Panc1 (cell line): ENCODE measurements at regions not wholly inside any gene's neighbourhood (a gene's known extent, or its start where the extent isn't known, plus 50 kb on each side); places are given as distances from the start of the nearest gene placed in this dataset.

Source experiments
- ATAC-seq: fragments of 200-7000 bp; cut with Tn5 transposase; 2 replicates; pipeline ENCODE4 v1.9.1; 2020; ENCODE audit warnings: mild to moderate bottlenecking, moderate library complexity
- BruUV-seq: library from RNA; stranded (reverse); fragments of 400-500 nt; replicated peaks from 2 replicates; lab custom pipeline; 2021; lab: Mats Ljungman, UMichigan
- CTCF ChIA-PET: fragments of 300-600 bp; sonication (Branson Sonifier 250); formaldehyde crosslinking; loops from one replicate; lab custom pipeline; 2022; ENCODE audit warnings: antibody characterized with exemption; lab: Charles Lee
- POLR2A ChIA-PET: fragments of 300-600 bp; sonication (Branson Sonifier 250); formaldehyde crosslinking; loops from one replicate; lab custom pipeline; 2022; ENCODE audit warnings: antibody characterized with exemption; lab: Charles Lee
- DNase-seq: peaks from one replicate; pipeline ENCODE4 v3.0.0-alpha.2; 2010; ENCODE audit warnings: low read depth, low spot score
- H3K27ac ChIP-seq: 2 replicates; pipeline ENCODE4 v1.5.1; 2011; ENCODE audit warnings: mild to moderate bottlenecking, low read length, inconsistent platforms
- H3K27me3 ChIP-seq: fragments of 200-500 bp; sonication (Bioruptor generic); 2 replicates; pipeline ENCODE4 v1.6.0; 2014; ENCODE audit warnings: low read length, inconsistent platforms; ENCODE audit not compliant: control insufficient read depth, insufficient read depth
- H3K36me3 ChIP-seq: fragments of 200-500 bp; sonication (Bioruptor generic); 2 replicates; pipeline ENCODE4 v1.5.1; 2014; ENCODE audit warnings: inconsistent platforms, mild to moderate bottlenecking, low read length, moderate library complexity; ENCODE audit not compliant: control insufficient read depth, insufficient read depth
- H3K4me1 ChIP-seq: 2 replicates; pipeline ENCODE4 v1.5.1; 2011; ENCODE audit warnings: inconsistent platforms, mild to moderate bottlenecking, low read length, moderate library complexity; ENCODE audit not compliant: control insufficient read depth, insufficient read depth
- H3K4me3 ChIP-seq, 2 experiments: 2 replicates each; pipeline ENCODE4 v1.5.1; 2011 to 2012; ENCODE audit warnings: low read depth in 2 of 2, low read length in 2 of 2, mild to moderate bottlenecking in 2 of 2, inconsistent platforms in 1 of 2, moderate library complexity in 1 of 2
- H3K9me3 ChIP-seq: fragments of 200-500 bp; sonication (Bioruptor generic); 2 replicates; pipeline ENCODE4 v1.5.1; 2014; ENCODE audit warnings: low read depth, mild to moderate bottlenecking, inconsistent platforms, low read length, moderate library complexity; ENCODE audit not compliant: control insufficient read depth, insufficient read depth
- POLR2AphosphoS5 ChIP-seq: IDR thresholded peaks from 2 replicates; pipeline ENCODE4 v1.6.1; 2012; ENCODE audit warnings: mild to moderate bottlenecking, low read depth, low read length, moderate library complexity
- SIN3A ChIP-seq: IDR thresholded peaks from 2 replicates; pipeline ENCODE4 v1.6.1; 2012; ENCODE audit warnings: low read depth, mild to moderate bottlenecking, low read length, moderate library complexity, borderline replicate concordance; ENCODE audit not compliant: insufficient read depth
- TCF7L2 ChIP-seq: IDR thresholded peaks from 2 replicates; pipeline ENCODE4 v1.6.1; 2011; ENCODE audit warnings: mild to moderate bottlenecking, low read depth, low read length, inconsistent platforms
- in situ Hi-C: cut with HindIII; loops from 2 replicates; pipeline ENCODE4 v1.10.0; 2016; ENCODE audit warnings: low sequenced_read_pairs, low pct_unique_long_range_greater_than_20kb
- intact Hi-C: fragments of 100-400 bp; cut with micrococcal nuclease; formaldehyde crosslinking; loops from one replicate; pipeline ENCODE4 v1.10.0; 2022; ENCODE audit not compliant: unreplicated experiment
- TF ChIP-seq, protein P1 (sequence below), 2 experiments: IDR thresholded peaks; 2 replicates each; pipeline ENCODE4 v1.6.1; 2011 to 2012; ENCODE audit warnings: low read depth in 2 of 2, control low read depth in 1 of 2, low read length in 1 of 2, mild to moderate bottlenecking in 1 of 2, moderate library complexity in 1 of 2; ENCODE audit not compliant: insufficient read depth in 1 of 2
- TF ChIP-seq, protein P2 (sequence below): fragments of 450-650 bp; IDR thresholded peaks from 2 replicates; pipeline ENCODE4 v1.5.1; 2017; ENCODE audit warnings: mild to moderate bottlenecking

DNA sequence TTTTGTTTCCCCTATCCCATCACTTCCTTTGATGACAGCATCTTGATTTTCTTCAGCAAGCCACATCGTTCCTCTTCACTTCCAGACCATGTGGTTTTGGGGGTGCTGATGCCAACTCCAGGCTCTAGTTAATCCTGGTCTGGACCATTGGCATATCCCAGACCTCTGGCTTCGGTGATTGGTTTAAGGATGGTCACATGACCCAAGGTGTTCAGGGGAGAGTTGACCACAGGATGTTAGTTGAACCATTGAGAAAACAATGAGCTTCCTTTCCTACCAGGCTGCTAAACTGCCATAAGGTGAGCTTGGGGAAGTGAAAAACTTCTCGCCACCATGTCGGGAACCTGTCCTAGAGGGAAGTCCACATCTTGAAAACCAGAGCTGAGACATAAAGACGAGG is 60.9 kb upstream of the TLR3 start:
- ChIA-PET CTCF (interaction anchor here (0.5 kb wide), 1 partner anchor 1080 kb away, joined by 4 read pairs; no protein-coding TSS in a partner anchor), POLR2A (no interaction called here)
- H3K9me3 ChIP-seq, result no peaks in the 10 kb centered on the region
- H3K4me1 ChIP-seq, result no peaks in the 10 kb centered on the region
- in situ Hi-C loops, result no loop called here
- intact Hi-C loops, result no loop called here
- ATAC-seq (no peak), DNase-seq (no peak)
- no peak overlapping the region for H3K4me3 ChIP-seq
- H3K27ac ChIP-seq, result no peak overlapping the region
- no TSS peak for BruUV-seq
- H3K36me3 ChIP-seq, result no peaks in the 10 kb centered on the region
- TF ChIP-seq, protein P1, sequence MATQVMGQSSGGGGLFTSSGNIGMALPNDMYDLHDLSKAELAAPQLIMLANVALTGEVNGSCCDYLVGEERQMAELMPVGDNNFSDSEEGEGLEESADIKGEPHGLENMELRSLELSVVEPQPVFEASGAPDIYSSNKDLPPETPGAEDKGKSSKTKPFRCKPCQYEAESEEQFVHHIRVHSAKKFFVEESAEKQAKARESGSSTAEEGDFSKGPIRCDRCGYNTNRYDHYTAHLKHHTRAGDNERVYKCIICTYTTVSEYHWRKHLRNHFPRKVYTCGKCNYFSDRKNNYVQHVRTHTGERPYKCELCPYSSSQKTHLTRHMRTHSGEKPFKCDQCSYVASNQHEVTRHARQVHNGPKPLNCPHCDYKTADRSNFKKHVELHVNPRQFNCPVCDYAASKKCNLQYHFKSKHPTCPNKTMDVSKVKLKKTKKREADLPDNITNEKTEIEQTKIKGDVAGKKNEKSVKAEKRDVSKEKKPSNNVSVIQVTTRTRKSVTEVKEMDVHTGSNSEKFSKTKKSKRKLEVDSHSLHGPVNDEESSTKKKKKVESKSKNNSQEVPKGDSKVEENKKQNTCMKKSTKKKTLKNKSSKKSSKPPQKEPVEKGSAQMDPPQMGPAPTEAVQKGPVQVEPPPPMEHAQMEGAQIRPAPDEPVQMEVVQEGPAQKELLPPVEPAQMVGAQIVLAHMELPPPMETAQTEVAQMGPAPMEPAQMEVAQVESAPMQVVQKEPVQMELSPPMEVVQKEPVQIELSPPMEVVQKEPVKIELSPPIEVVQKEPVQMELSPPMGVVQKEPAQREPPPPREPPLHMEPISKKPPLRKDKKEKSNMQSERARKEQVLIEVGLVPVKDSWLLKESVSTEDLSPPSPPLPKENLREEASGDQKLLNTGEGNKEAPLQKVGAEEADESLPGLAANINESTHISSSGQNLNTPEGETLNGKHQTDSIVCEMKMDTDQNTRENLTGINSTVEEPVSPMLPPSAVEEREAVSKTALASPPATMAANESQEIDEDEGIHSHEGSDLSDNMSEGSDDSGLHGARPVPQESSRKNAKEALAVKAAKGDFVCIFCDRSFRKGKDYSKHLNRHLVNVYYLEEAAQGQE (IDR thresholded peaks at IDR 0.05; ENCODE audit: insufficient read depth in 1 of 2, low read depth in 2 of 2, low read length in 1 of 2), result no peak
- TF ChIP-seq POLR2AphosphoS5 (no peak), TCF7L2 (no peak), SIN3A (no peak)
- TF ChIP-seq, protein P2, sequence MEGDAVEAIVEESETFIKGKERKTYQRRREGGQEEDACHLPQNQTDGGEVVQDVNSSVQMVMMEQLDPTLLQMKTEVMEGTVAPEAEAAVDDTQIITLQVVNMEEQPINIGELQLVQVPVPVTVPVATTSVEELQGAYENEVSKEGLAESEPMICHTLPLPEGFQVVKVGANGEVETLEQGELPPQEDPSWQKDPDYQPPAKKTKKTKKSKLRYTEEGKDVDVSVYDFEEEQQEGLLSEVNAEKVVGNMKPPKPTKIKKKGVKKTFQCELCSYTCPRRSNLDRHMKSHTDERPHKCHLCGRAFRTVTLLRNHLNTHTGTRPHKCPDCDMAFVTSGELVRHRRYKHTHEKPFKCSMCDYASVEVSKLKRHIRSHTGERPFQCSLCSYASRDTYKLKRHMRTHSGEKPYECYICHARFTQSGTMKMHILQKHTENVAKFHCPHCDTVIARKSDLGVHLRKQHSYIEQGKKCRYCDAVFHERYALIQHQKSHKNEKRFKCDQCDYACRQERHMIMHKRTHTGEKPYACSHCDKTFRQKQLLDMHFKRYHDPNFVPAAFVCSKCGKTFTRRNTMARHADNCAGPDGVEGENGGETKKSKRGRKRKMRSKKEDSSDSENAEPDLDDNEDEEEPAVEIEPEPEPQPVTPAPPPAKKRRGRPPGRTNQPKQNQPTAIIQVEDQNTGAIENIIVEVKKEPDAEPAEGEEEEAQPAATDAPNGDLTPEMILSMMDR, result no peak
- no peaks in the 10 kb centered on the region for H3K27me3 ChIP-seq

DNA sequence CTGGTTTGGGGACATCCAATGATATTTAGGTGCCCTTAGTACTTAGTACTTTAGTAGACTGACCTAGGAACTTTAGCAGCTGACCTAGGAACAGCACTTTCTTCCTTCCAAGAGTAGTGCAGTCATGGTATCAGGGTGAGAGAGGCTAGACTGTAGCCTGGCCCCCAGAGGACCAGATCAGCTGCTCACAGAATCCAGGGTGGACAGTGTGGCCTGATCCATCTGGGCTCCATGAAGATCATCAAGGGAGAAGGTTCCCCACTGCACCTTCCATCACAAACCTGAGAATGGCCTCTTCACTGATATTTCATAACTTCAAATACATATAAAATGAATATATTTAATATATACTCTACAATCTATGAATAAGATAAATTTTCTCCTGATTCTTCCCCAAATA is 59.0 kb upstream of the TLR3 start:
- no peak overlapping the region for H3K4me3 ChIP-seq
- H3K36me3 ChIP-seq, result no peaks in the 10 kb centered on the region
- TF ChIP-seq POLR2AphosphoS5 (no peak), SIN3A (no peak), TCF7L2 (no peak)
- TF ChIP-seq, protein P2, result no peak
- TF ChIP-seq, protein P1 (IDR thresholded peaks at IDR 0.05; ENCODE audit: insufficient read depth in 1 of 2, low read depth in 2 of 2, low read length in 1 of 2), result no peak
- H3K9me3 ChIP-seq, result no peaks in the 10 kb centered on the region
- in situ Hi-C loops (no loop called here), intact Hi-C loops (no loop called here)
- DNase-seq (no peak), ATAC-seq (no peak)
- POLR2A ChIA-PET, result no interaction called here
- CTCF ChIA-PET, result no interaction called here
- no peaks in the 10 kb centered on the region for H3K4me1 ChIP-seq
- no TSS peak for BruUV-seq
- no peaks in the 10 kb centered on the region for H3K27me3 ChIP-seq
- no peak overlapping the region for H3K27ac ChIP-seq
